Stimulated activated memory B cell treated with anti-CD40 and anti-IgM and Interleukin-4, amounts not matched to agents 10 μg/mL and 1 μg/mL and 100 μg/mL, for 72 hours (primary cell): ENCODE measurements at regions not wholly inside any gene's neighbourhood (a gene's known extent, or its start where the extent isn't known, plus 50 kb on each side); places are given as distances from the start of the nearest gene placed in this dataset.

Experiments
- ATAC-seq: fragments of 150-1000 bp; cut with Tn5 transposase; 2 replicates; pipeline ENCODE4 v1.10.0; 2021
- H3K27ac Mint-ChIP-seq: one replicate; pipeline ENCODE4 v1.8.0; 2022; ENCODE audit warnings: mild to moderate bottlenecking, mixed read lengths
- H3K27me3 Mint-ChIP-seq: one replicate; pipeline ENCODE4 v1.8.0; 2022; ENCODE audit warnings: mixed read lengths
- H3K36me3 Mint-ChIP-seq: one replicate; pipeline ENCODE4 v1.8.0; 2022; ENCODE audit warnings: mixed read lengths
- H3K4me1 Mint-ChIP-seq: one replicate; pipeline ENCODE4 v1.8.0; 2022; ENCODE audit warnings: mixed read lengths
- H3K4me3 Mint-ChIP-seq: one replicate; pipeline ENCODE4 v1.8.0; 2022; ENCODE audit warnings: mild to moderate bottlenecking, moderate library complexity, mixed read lengths
- H3K9me3 Mint-ChIP-seq: one replicate; pipeline ENCODE4 v1.8.0; 2022; ENCODE audit warnings: mixed read lengths

- Mint-ChIP-seq H3K4me1 (no peaks in the 10 kb centered on the region), H3K9me3 (peaks cover 13% of the 10 kb centered on the region), H3K27me3 (no peaks in the 10 kb centered on the region), H3K4me3 (no peak overlapping the region), H3K27ac (no peak overlapping the region), H3K36me3 (no peaks in the 10 kb centered on the region)
- no peak for ATAC-seq
These were observed 73.4 kb upstream of the CADM2 start for GRCh38 chr3:84885199-84885882.

DNA sequence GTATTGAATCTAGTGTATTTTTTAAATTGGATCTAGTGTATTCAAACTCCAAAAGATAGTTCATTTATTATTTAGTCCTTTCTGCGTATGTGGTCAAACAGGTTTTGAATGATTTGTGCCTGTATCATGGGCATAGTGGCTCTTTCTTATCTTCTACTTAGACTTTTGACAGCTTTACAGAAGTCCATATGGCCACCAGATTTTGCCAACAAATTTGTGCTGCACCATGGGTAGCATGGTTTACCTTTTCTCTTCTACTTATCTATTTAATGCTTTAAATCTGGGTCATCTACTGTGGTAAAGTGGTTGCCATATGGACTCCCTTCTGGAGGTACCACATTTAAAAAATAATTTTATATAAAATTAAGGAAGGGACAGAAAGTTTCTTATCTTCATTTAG, 66.9 kb upstream of the CADM2 start:
- H3K4me1 Mint-ChIP-seq: no peaks in the 10 kb centered on the region
- H3K9me3 Mint-ChIP-seq: peaks cover 26% of the 10 kb centered on the region
- ATAC-seq: no peak
- H3K27me3 Mint-ChIP-seq: no peaks in the 10 kb centered on the region
- H3K4me3 Mint-ChIP-seq: no peak overlapping the region
- H3K36me3 Mint-ChIP-seq: no peaks in the 10 kb centered on the region
- no peak overlapping the region for H3K27ac Mint-ChIP-seq

GRCh38 chr3:84893211-84893610, 65.6 kb upstream of the CADM2 start:
- Mint-ChIP-seq H3K36me3 (no peaks in the 10 kb centered on the region), H3K4me3 (no peak overlapping the region), H3K9me3 (peaks cover 25% of the 10 kb centered on the region), H3K27ac (no peak overlapping the region), H3K27me3 (no peaks in the 10 kb centered on the region), H3K4me1 (no peaks in the 10 kb centered on the region)
- no peak for ATAC-seq

- Mint-ChIP-seq H3K9me3 (peaks cover 3% of the 10 kb centered on the region), H3K27me3 (no peaks in the 10 kb centered on the region), H3K27ac (no peak overlapping the region), H3K4me3 (no peak overlapping the region), H3K4me1 (no peaks in the 10 kb centered on the region), H3K36me3 (no peaks in the 10 kb centered on the region)
- no peak for ATAC-seq
These were observed 54.6 kb upstream of the CADM2 start for GRCh38 chr3:84904212-84904611.

GRCh38 chr3:84904816-84905555, 53.8 kb upstream of the CADM2 start:
- Mint-ChIP-seq H3K36me3 (no peaks in the 10 kb centered on the region), H3K4me3 (no peak overlapping the region), H3K27ac (no peak overlapping the region), H3K27me3 (no peaks in the 10 kb centered on the region), H3K9me3 (peaks cover 3% of the 10 kb centered on the region), H3K4me1 (no peaks in the 10 kb centered on the region)
- no peak for ATAC-seq

DNA sequence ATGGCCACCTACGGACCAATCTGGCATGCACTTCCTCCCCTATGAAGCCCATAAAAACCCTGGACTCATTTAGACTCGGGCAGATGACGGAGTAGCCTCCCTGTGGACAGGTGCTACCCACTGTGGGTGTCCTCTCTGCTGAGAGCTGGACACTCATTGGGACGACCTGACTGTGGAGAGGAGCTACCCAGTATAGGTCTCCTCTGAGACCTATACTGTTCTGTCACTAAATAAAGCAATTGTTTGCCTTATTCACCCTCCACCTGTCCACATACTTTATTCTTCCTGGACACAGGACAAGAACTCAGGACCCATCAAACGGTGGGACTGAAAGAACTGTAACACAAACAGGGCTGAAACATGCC, 53.3 kb upstream of the CADM2 start:
- no peak overlapping the region for H3K27ac Mint-ChIP-seq
- H3K4me1 Mint-ChIP-seq: no peaks in the 10 kb centered on the region
- H3K27me3 Mint-ChIP-seq: no peaks in the 10 kb centered on the region
- no peak overlapping the region for H3K4me3 Mint-ChIP-seq
- no peaks in the 10 kb centered on the region for H3K36me3 Mint-ChIP-seq
- ATAC-seq: no peak
- peaks cover 3% of the 10 kb centered on the region for H3K9me3 Mint-ChIP-seq

- H3K4me3 Mint-ChIP-seq: no peak overlapping the region
- no peak for ATAC-seq
- H3K27ac Mint-ChIP-seq: no peak overlapping the region
- no peaks in the 10 kb centered on the region for H3K27me3 Mint-ChIP-seq
- peaks cover 3% of the 10 kb centered on the region for H3K9me3 Mint-ChIP-seq
- H3K36me3 Mint-ChIP-seq: no peaks in the 10 kb centered on the region
- no peaks in the 10 kb centered on the region for H3K4me1 Mint-ChIP-seq
These were observed 52.7 kb upstream of the CADM2 start for GRCh38 chr3:84906065-84906464.
